HepG2 (cell line): ENCODE measurements at regions not wholly inside any gene's neighbourhood (a gene's known extent, or its start where the extent isn't known, plus 50 kb on each side); places are given as distances from the start of the nearest gene placed in this dataset.

Experiments
- ETV6 ChIP-seq: sonication (generic); formaldehyde crosslinking; conservative IDR thresholded peaks from 2 replicates; pipeline ENCODE4 v1.4.0; 2020; ENCODE audit warnings: missing genetic modification reagents
- KDM4B ChIP-seq: sonication (generic); formaldehyde crosslinking; IDR thresholded peaks from 2 replicates; pipeline ENCODE4 v1.4.0; 2020; ENCODE audit warnings: missing genetic modification reagents
- MZF1 ChIP-seq: sonication (generic); formaldehyde crosslinking; IDR thresholded peaks from 2 replicates; pipeline ENCODE4 v1.8.1; 2023; ENCODE audit warnings: mild to moderate bottlenecking, missing genetic modification reagents, borderline replicate concordance
- RFXANK ChIP-seq: IDR thresholded peaks from 2 replicates; pipeline ENCODE4 v1.6.1; 2016
- SNRNP70 ChIP-seq: fragments of 200-400 bp; formaldehyde crosslinking; IDR thresholded peaks from 2 replicates; pipeline ENCODE4 v1.6.1; 2017; ENCODE audit warnings: mild to moderate bottlenecking, low read depth, low read length, moderate library complexity
- SRF ChIP-seq: IDR thresholded peaks from 2 replicates; pipeline ENCODE4 v1.6.1; 2011; ENCODE audit warnings: mild to moderate bottlenecking, low read depth, low read length, moderate library complexity
- ZNF12 ChIP-seq: sonication (generic); formaldehyde crosslinking; IDR thresholded peaks from 2 replicates; pipeline ENCODE4 v1.5.0; 2020; ENCODE audit warnings: missing genetic modification reagents
- ZNF24 ChIP-seq: fragments of 450-650 bp; IDR thresholded peaks from 2 replicates; pipeline ENCODE4 v1.6.1; 2017; ENCODE audit warnings: antibody characterized with exemption, mild to moderate bottlenecking
- TF ChIP-seq, protein P1 (sequence below): sonication (generic); formaldehyde crosslinking; IDR thresholded peaks from 2 replicates; pipeline ENCODE4 v1.9.0; 2021; ENCODE audit warnings: missing genetic modification reagents, mild to moderate bottlenecking, borderline replicate concordance
- TF ChIP-seq, protein P2 (sequence below): sonication (generic); formaldehyde crosslinking; IDR thresholded peaks from 2 replicates; pipeline ENCODE4 v1.5.0; 2020; ENCODE audit warnings: mild to moderate bottlenecking, missing genetic modification reagents, moderate library complexity
- TF ChIP-seq, protein P3 (sequence below): sonication (generic); formaldehyde crosslinking; IDR thresholded peaks from 2 replicates; pipeline ENCODE4 v1.5.0; 2020; ENCODE audit warnings: missing genetic modification reagents

DNA sequence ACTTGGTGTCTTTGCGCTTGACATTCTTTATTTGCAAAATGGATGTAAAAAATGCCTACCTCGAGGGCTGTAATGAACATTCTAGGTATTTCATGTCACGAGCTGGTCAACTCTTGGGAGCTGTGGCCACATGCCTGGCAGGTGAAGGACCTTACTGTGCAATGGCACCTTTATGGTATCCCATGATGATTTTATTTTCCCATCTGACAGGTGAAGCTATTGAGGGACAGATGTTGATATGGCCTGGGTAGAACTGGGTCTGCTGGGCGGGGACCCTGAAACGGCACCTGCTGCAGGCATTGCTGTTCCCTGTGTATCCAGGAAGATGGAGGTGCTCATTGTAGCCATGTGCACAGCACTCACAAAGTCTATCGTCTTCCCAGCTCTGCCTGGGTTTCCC lies 332.2 kb downstream of the TEX29 start:
- TF ChIP-seq MZF1 (CRISPR knock-in tag) (no peak), SNRNP70 (no peak), KDM4B (no peak), SRF (no peak), ETV6 (CRISPR knock-in tag) (no peak), RFXANK (CRISPR knock-in tag) (no peak), ZNF24 (no peak), ZNF12 (no peak)
- TF ChIP-seq, protein P1, sequence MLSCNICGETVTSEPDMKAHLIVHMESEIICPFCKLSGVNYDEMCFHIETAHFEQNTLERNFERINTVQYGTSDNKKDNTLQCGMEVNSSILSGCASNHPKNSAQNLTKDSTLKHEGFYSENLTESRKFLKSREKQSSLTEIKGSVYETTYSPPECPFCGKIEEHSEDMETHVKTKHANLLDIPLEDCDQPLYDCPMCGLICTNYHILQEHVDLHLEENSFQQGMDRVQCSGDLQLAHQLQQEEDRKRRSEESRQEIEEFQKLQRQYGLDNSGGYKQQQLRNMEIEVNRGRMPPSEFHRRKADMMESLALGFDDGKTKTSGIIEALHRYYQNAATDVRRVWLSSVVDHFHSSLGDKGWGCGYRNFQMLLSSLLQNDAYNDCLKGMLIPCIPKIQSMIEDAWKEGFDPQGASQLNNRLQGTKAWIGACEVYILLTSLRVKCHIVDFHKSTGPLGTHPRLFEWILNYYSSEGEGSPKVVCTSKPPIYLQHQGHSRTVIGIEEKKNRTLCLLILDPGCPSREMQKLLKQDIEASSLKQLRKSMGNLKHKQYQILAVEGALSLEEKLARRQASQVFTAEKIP (CRISPR knock-in tag), result no peak
- TF ChIP-seq, protein P2, sequence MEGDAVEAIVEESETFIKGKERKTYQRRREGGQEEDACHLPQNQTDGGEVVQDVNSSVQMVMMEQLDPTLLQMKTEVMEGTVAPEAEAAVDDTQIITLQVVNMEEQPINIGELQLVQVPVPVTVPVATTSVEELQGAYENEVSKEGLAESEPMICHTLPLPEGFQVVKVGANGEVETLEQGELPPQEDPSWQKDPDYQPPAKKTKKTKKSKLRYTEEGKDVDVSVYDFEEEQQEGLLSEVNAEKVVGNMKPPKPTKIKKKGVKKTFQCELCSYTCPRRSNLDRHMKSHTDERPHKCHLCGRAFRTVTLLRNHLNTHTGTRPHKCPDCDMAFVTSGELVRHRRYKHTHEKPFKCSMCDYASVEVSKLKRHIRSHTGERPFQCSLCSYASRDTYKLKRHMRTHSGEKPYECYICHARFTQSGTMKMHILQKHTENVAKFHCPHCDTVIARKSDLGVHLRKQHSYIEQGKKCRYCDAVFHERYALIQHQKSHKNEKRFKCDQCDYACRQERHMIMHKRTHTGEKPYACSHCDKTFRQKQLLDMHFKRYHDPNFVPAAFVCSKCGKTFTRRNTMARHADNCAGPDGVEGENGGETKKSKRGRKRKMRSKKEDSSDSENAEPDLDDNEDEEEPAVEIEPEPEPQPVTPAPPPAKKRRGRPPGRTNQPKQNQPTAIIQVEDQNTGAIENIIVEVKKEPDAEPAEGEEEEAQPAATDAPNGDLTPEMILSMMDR (CRISPR knock-in tag), result no peak
- TF ChIP-seq, protein P3, sequence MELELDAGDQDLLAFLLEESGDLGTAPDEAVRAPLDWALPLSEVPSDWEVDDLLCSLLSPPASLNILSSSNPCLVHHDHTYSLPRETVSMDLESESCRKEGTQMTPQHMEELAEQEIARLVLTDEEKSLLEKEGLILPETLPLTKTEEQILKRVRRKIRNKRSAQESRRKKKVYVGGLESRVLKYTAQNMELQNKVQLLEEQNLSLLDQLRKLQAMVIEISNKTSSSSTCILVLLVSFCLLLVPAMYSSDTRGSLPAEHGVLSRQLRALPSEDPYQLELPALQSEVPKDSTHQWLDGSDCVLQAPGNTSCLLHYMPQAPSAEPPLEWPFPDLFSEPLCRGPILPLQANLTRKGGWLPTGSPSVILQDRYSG (CRISPR knock-in tag), result no peak
